ENCODE measurements at regions not wholly inside any gene's neighbourhood (a gene's known extent, or its start where the extent isn't known, plus 50 kb on each side); places are given as distances from the start of the nearest gene placed in this dataset.

DNA sequence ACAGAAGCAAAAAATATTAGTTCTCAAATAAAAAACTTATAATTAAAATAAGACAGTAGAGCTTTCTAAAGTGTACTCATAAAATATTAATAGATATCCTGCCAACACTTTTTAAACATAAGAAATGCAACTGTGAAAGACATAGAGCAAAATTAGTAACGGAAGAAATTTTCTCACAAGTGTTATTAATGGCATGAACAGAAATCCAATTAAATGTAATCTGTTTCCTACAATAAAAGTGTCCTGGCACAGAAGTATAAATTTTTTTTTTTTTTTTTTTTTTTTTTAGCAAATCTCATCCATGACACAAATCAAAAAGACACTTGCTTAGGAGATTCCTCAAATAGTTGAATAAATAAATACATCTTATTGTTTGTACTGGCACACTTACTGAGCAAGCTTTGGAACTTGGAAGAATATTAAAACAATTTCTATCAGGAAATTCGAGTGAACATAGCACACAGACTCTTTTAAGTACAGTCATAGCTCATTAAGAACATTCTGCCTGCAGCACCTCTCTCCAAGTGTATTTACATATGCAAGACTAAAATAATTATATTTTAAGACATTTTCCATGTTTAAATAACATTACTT lies 227.2 kb upstream of the ROBO2 start:
- TF ChIP-seq, protein P1, sequence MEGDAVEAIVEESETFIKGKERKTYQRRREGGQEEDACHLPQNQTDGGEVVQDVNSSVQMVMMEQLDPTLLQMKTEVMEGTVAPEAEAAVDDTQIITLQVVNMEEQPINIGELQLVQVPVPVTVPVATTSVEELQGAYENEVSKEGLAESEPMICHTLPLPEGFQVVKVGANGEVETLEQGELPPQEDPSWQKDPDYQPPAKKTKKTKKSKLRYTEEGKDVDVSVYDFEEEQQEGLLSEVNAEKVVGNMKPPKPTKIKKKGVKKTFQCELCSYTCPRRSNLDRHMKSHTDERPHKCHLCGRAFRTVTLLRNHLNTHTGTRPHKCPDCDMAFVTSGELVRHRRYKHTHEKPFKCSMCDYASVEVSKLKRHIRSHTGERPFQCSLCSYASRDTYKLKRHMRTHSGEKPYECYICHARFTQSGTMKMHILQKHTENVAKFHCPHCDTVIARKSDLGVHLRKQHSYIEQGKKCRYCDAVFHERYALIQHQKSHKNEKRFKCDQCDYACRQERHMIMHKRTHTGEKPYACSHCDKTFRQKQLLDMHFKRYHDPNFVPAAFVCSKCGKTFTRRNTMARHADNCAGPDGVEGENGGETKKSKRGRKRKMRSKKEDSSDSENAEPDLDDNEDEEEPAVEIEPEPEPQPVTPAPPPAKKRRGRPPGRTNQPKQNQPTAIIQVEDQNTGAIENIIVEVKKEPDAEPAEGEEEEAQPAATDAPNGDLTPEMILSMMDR (conservative IDR thresholded peaks at IDR 0.05; ENCODE audit: low read length): no peak
- TF ChIP-seq EZH2phosphoT487 (IDR thresholded peaks at IDR 0.05; ENCODE audit: borderline replicate concordance): no peak

All from Loucy (cell line).